SKM-1 treated with dmso at 0.1 percent for 144 hours (cell line): ENCODE measurements at regions not wholly inside any gene's neighbourhood (a gene's known extent, or its start where the extent isn't known, plus 50 kb on each side); places are given as distances from the start of the nearest gene placed in this dataset.
"Not testable (repeated sequence)": the region's sequence is repeated elsewhere in the genome, so short reads cannot be mapped to it uniquely, and the experiment has no call there.

ENCODE experiments used
- DNase-seq: peaks from one replicate; lab custom pipeline; 2025; ENCODE audit not compliant: unreplicated experiment; lab: John Stamatoyannopoulos, UW

GRCh38 chr2:53053937-53054336 lies 713.7 kb upstream of the CHAC2 start:
- DNase-seq: no peak

GRCh38 chr2:53051157-53051556 lies 716.4 kb upstream of the CHAC2 start:
- DNase-seq: no peak

DNA sequence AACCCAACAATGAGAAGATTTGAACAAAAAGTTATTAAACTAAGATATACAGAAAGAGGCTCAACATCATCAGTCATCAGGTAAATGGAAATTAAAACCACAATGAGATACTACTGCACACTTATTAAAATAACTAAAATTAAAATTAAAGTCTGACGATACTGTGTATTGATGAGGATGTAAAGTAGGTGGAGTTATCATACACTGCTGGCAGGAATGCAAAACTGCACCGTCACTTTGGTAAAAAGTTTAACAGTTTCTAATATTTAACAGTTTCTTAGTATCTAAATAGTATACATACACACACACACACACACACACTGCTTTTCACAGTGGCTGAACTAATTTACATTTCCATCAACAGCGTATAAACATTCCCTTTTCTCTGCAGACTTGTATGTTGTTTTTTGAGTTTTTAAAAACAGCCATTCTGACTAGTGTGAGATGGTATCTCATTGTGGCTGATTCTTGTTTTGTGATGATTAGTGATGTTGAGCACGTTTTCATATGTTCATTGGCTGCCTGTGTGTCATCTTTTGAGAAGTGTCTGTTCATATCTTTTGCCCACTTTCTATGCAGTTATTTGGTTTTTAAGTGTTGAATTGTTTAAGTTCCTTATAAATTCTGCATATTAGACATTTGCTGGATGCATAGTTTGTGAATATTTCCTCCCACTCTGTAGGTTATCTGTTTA lies 726.9 kb upstream of the CHAC2 start:
- DNase-seq: no peak

- no peak for DNase-seq
Observed at GRCh38 chr2:53036196-53036595, 731.4 kb upstream of the CHAC2 start.

GRCh38 chr2:53035153-53035552 lies 732.5 kb upstream of the CHAC2 start:
- no peak for DNase-seq

DNA sequence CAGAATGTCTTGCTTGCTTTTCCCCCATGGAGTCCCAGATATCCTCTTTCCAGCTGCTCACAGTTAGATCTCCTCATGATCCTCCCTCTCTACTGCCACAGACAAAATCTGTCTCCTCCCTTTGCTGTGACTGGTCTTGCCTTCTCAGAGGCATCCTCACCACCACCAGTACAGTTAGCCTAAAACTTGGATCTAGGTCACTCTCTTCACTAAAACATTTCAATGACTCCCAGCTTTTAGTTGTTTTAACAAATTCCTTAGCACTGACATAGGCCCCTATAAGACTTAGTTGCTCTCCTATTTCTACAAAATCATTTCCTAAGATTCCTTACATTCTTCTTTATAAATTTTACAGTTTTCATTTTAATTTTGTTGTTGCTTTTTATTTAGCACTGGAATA lies 734.2 kb upstream of the CHAC2 start:
- DNase-seq: no peak

DNA sequence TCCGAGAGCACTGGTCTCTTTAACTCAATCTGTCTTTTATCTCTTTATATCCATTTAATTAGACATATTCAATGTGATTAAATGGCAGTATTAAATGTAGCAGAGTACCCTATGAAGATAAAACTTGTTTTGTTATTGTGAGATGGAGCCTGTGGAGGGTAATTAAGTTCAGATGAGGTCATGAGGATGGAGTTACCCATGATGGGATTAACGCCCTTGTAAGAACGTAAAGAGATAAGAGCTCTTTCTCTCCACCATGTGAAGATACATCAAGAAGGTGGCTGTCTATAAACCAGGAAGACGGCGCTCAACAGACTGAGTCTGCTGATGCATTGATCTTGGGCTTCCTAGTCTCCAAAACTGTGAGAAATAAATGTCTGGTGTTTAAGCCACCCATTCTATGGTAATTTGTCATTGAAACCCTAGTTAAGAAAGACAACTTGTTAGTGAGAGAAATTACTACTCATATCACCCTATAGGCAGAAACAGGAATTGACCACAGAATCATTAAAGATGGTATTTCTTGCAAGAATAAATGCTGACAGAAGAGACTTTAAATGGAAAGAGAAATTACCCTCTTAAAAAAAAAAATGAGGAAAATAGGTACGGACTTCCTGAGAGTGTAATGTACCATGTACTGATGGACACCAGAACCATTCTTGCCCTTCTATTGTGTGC lies 738.7 kb upstream of the CHAC2 start:
- no peak for DNase-seq

- DNase-seq: no peak
Observed at GRCh38 chr2:53028225-53028624, 739.4 kb upstream of the CHAC2 start.

DNA sequence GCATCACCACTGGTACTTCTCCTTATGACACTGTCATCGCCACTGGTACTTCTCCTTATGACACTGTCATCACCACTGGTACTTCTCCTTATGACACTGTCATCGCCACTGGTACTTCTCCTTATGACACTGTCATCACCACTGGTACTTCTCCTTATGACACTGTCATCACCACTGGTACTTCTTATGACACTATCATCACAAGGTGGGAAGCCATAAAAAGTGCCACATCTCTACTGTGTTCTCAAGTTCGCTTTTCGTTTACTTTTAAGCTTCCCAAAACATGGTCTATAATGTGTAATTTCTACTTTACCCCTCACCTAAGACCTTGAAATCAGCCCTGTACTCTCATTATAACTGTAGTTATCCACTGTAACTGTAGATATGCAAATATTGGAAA lies 745.4 kb upstream of the CHAC2 start:
- DNase-seq: not testable (repeated sequence)

GRCh38 chr2:53021828-53022227 lies 745.8 kb upstream of the CHAC2 start:
- no peak for DNase-seq

GRCh38 chr2:53021292-53021691 lies 746.3 kb upstream of the CHAC2 start:
- no peak for DNase-seq

- no peak for DNase-seq
Observed at GRCh38 chr2:53018825-53019425, 748.7 kb upstream of the CHAC2 start.

- no peak for DNase-seq
Observed at GRCh38 chr2:53006980-53007379, 760.6 kb upstream of the CHAC2 start.

DNA sequence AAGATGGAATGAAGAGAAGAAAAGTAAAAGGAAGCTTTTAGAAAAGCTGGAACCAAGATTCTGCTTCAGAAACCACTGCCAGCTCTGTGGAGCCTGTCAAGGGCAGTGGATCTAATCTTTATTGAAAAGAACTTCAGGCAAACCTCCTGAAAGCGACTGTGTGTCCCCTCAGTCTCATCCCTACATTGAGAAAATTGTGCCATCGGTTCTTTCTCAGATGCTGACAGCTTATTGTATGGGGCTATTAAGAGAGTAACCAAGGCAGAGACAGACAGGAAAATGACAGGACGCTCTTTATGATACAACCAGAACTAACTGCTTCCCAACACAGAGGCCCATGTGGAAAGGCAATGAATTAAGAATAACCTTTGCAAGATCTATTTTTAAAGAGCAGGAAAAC lies 763.2 kb upstream of the CHAC2 start:
- DNase-seq: no peak

DNA sequence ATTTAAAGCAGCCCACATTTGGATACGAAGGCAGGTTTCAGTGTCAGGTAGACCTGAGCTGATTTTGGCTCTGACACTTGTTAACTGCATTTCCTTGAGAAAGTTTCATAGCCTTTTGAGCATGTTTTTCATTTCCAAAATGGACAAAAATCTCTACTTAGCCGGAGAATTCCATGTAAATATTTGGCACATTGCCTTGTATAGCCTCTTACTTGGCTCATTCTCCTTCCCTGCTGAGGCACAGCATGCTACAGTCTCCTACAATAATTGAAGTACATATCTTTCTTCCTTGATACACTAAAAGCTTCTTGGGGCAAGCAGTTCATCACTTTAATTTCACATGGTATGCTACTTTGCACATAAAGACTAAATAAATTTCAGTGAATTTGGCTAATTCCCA lies 772.2 kb upstream of the CHAC2 start:
- DNase-seq: no peak

GRCh38 chr2:52976143-52976949 lies 791.3 kb upstream of the CHAC2 start:
- peak; percentile 6 for DNase-seq

- DNase-seq: no peak
Observed at GRCh38 chr2:52974127-52974526, 793.5 kb upstream of the CHAC2 start.

DNA sequence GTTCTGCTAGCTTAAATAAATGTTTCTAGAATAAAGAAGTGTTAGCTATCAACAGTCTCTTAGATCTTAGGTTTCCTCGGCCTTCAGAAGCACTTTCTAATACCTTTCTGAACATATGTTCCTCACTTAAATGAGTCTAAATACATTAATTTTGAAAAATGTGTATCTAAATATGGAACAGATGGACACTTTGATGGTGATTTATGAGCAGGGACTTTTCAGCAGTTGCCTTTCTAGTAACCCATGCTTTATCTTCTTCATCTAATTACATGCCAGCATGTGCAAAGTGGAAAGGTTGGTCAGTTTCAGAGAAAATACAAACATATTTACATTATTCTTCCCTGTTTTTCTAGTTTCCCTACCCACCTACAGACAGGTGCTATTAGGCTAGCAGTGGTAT lies 797.0 kb upstream of the CHAC2 start:
- DNase-seq: no peak

- DNase-seq: no peak
Observed at GRCh38 chr2:52968043-52968442, 799.6 kb upstream of the CHAC2 start.

DNA sequence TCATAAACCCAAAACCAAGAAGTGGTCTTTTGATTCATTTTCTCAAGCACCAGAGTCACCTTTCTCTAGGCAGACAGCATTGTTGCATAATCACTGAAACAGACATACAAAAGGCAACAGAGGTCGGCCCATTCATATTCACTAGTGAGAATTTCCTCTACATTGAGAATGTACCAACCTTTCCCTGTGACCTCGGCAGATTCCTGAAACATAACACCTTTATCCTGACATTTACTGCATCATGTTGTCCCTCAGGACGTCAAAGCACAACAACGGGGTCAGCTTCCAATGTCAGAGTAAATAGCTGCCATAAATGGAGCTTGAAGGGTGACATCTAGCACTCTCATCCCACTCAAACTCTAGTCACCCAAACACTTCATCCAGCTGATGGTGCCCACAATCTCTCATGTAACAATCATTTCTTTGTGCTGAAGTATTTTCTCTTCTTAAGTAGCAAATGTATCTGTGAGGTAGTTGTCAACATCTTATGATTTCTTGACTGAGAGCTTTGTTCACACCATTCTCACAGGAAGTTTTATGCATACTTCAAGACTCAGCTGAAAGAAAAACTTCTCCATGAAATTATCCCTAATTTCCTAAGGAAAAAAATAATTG lies 802.6 kb upstream of the CHAC2 start:
- DNase-seq: no peak

- no peak for DNase-seq
Observed at GRCh38 chr2:52961403-52961802, 806.2 kb upstream of the CHAC2 start.
